Right renal cortex interstitium (tissue), 3 donors: ENCODE measurements at regions not wholly inside any gene's neighbourhood (a gene's known extent, or its start where the extent isn't known, plus 50 kb on each side); places are given as distances from the start of the nearest gene placed in this dataset.

ENCODE experiments used
- DNase-seq, 3 donors: peaks; one replicate each; pipeline ENCODE4 v3.0.0-alpha.2; 2013; ENCODE audit warnings: low read depth in 3 of 3, low spot score in 2 of 3

DNA sequence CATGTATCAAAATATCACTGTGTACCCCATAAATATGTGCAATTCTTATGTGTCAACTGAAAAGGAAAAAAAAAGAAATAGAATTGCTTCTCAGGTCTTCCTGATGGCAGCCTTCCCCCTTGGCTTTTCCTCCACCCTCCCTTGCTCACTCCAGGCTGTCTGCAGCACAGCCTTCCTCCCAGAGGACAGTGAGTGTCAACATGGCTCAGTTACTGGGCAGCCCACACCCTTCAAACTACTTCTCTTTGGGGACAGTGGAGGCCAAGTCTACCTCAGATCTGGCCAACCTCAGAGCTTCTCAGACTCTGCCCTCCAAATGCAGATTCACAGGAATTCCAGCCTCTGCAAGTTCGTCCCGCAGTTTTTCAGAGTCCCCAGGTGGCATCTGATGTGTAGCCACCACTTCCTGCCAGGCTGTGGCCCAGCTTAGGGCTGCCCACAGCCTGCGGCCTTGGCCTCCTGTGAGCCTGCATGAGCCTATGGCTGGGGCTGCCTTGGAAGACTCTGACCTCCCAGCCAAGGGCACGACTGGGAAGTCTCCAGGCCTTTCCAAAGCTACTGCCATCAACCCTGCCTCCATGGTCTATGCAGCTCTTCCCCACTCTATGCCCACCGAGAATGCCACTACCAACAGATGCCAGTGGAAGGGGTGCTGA is 148.0 kb upstream of the PWP1 start:
- no peak for DNase-seq

- no peak for DNase-seq
Measured at GRCh38 chr12:107539196-107539939, 146.2 kb upstream of the PWP1 start.

- DNase-seq, result no peak
Measured at GRCh38 chr12:107541001-107541705, 144.4 kb upstream of the PWP1 start.

DNA sequence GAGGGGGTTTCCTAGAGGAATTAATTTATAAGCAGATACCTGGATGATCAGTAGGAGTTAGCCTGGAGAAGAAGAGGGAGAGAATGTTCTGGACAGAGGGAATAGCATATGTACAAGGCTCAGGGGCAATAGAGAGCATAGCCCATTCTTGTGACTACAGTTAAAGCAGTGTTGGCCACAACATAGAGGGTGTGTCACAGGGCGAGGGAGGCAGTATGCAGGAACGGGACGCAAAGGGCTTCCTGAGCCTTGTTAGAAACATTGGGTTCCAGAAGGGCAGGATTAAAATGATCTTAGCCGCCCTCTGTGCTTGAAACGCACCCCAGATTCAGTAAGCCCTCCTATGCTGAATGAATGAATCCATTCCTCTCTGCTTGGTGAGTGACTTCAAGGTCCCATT is 142.2 kb upstream of the PWP1 start:
- DNase-seq, result no peak

GRCh38 chr12:107543841-107544240 is 141.8 kb upstream of the PWP1 start:
- no peak for DNase-seq

- no peak for DNase-seq
Measured at GRCh38 chr12:107544937-107545336, 140.7 kb upstream of the PWP1 start.

DNA sequence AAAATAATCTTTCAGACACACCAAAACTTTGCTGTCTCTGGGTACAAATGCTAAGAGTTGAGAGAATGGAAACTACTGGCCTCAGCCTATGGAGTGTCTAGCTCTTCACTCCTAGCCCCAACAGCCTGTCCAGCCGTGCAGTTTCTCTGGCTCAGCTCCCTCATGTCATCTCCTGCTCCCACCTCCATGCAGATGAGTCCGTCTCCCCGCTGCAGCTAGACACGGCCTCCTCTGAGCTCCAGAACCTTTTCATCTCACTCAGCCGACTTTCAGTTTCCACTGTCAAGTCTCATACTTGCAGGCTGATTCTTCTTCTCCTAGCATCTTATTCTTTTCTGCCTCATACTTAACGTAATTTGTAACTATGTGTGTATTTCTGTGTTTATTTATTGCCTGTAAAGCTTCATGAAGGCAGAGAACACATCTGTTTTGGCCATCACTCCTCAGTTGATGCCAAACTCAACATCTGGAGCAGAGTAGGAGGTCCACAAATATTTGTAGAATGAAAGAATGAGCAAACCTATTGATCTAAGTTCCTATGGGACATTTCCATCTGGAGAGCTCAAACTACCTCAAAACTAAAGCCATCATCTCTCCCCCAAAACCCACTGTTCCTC is 139.8 kb upstream of the PWP1 start:
- no peak for DNase-seq

DNA sequence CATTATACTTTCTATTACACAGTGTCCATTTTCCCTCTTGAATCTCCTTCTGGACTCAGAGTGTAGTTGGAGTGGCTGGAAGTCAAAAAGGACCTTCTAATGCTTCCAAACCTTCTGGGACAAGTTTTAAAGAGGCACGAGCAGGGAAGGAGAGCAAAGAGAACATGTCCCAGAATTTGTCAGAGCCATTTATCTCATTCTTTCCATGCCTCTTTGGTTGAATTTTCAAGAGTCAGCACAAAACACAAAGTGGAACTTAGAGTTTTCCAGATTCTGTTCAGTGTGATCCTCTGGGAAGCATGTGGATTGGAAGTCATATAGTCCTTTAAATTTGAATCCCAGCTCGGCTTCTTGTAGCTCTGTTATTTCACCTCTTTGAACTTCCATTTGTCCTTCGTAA is 138.2 kb upstream of the PWP1 start:
- DNase-seq, result no peak

GRCh38 chr12:107549651-107550480 is 135.7 kb upstream of the PWP1 start:
- DNase-seq, result no peak

DNA sequence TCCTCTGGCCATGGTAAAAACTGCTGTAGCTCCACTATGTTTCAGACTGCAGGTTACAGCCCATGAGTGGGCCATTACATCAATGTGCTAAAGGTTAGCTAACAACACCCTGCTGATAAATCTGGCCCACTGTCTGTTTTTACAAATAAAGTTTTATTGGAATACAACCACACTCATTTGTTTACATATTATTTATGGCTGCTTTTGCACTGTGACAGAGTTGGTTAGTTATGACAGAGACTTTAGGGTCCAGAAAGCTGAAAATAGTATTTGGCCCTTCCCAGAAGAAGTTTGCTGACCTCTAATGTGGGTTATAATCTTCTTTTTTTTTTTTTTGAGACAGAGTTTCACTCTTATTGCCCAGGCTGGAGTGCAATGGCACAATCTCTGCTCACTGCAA is 134.2 kb upstream of the PWP1 start:
- no peak for DNase-seq

GRCh38 chr12:107552263-107552662 is 133.3 kb upstream of the PWP1 start:
- DNase-seq, result no peak

GRCh38 chr12:107553211-107553765 is 132.3 kb upstream of the PWP1 start:
- DNase-seq, result no peak

GRCh38 chr12:107554941-107555340 is 130.7 kb upstream of the PWP1 start:
- DNase-seq, result no peak

- no peak for DNase-seq
Measured at GRCh38 chr12:107557026-107557425, 128.6 kb upstream of the PWP1 start.

DNA sequence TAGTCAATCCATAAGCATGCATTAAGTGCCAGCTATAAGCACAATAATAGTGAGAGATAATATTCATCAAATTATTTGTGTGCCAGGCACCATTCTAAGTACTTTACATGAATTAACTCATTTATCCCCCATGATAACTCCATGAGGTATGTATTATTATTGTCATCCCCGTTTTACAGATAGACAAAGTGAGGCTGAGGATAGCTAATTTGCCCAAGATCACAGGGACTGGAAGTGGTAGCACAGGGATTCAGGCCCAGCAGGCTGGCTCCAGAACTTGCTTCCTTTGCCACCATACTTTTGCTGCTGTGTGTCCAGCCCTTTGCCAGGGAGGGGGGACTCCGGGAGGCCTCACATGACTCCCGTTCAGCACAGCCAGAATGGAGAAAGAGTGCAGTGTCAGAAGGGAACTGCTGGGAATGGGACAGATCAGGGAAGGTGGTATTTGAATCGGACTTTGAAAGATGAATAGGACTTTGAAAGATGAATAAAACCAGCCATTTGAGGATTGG is 128.0 kb upstream of the PWP1 start:
- no peak for DNase-seq

- no peak for DNase-seq
Measured at GRCh38 chr12:107558141-107558815, 127.3 kb upstream of the PWP1 start.

GRCh38 chr12:107558816-107559382 is 126.7 kb upstream of the PWP1 start:
- no peak for DNase-seq

GRCh38 chr12:107560165-107560898 is 125.3 kb upstream of the PWP1 start:
- DNase-seq, result no peak

GRCh38 chr12:107560899-107561285 is 124.7 kb upstream of the PWP1 start:
- DNase-seq, result no peak
